ENCODE measurements at regions not wholly inside any gene's neighbourhood (a gene's known extent, or its start where the extent isn't known, plus 50 kb on each side); places are given as distances from the start of the nearest gene placed in this dataset.

- TF ChIP-seq CTCF (conservative IDR thresholded peaks at IDR 0.05 in 1 of 2, IDR thresholded peaks at IDR 0.05 in 1 of 2; ENCODE audit: extremely low read depth in 1 of 2, insufficient read depth in 1 of 2, low read depth in 1 of 2, low read length in 2 of 2) (no peak), EZH2 (IDR thresholded peaks at IDR 0.05; ENCODE audit: borderline replicate concordance, low read length) (no peak)
These were observed 344.3 kb upstream of the TBL1XR1 start for GRCh38 chr3:177541541-177541940.

Measured in mammary epithelial cell (primary cell).